A549 (cell line): ENCODE measurements at regions not wholly inside any gene's neighbourhood (a gene's known extent, or its start where the extent isn't known, plus 50 kb on each side); places are given as distances from the start of the nearest gene placed in this dataset.

Experiments
- ATAC-seq, 2 experiments: fragments of 200-7000 bp in 1 of 2; fragments of >200 bp in 1 of 2; cut with Nextera tagmentation in 1 of 2; cut with Tn5 transposase in 1 of 2; 3 replicates each; pipeline versions ENCODE4 v1.8.0 to v1.9.1; 2018 to 2020; ENCODE audit warnings: mild to moderate bottlenecking in 1 of 2, moderate library complexity in 1 of 2
- CTCF ChIA-PET: fragments of 300-600 bp; sonication (Branson Sonifier 250); formaldehyde crosslinking; extraction: SDS; loops from one replicate; lab custom pipeline; 2021; ENCODE audit warnings: antibody characterized with exemption, inconsistent platforms; lab: Yijun Ruan, JAX
- POLR2A ChIA-PET: fragments of 350-600 bp; formaldehyde crosslinking; extraction: SDS; loops from one replicate; lab custom pipeline; 2021; ENCODE audit warnings: antibody characterized with exemption, inconsistent platforms; lab: Yijun Ruan, JAX
- DNase-seq, 2 experiments: peaks; one replicate each; pipeline versions ENCODE4 v3.0.0 to v3.0.0-alpha.2; 2011 to 2016; ENCODE audit warnings: low read depth in 1 of 2, low spot score in 1 of 2
- FAIRE-seq: peaks from 2 replicates; lab custom pipeline; 2011; peaks lifted over from hg19 to GRCh38; lab: Jason Lieb, UNC
- H3K27ac ChIP-seq, 2 experiments: fragments of >200 bp; sonication (Bioruptor Twin); formaldehyde crosslinking; 3 replicates each; pipeline ENCODE4 v1.5.1; 2016 to 2017
- H3K4me1 ChIP-seq: fragments of >200 bp; sonication (Bioruptor Twin); formaldehyde crosslinking; 3 replicates; pipeline ENCODE4 v1.6.1; 2016
- H3K4me2 ChIP-seq: fragments of >200 bp; sonication (Bioruptor Twin); formaldehyde crosslinking; 3 replicates; pipeline ENCODE4 v1.6.1; 2016
- H3K4me3 ChIP-seq: fragments of >200 bp; sonication (Bioruptor Twin); formaldehyde crosslinking; 3 replicates; pipeline ENCODE4 v1.5.1; 2016
- H3K9me3 ChIP-seq: fragments of >200 bp; sonication (Bioruptor Twin); formaldehyde crosslinking; 3 replicates; pipeline ENCODE4 v1.6.1; 2016
- BCL3 ChIP-seq: fragments of >200 bp; sonication (Bioruptor Twin); formaldehyde crosslinking; IDR thresholded peaks from 3 replicates; pipeline ENCODE4 v1.6.1; 2016
- CBX8 ChIP-seq: fragments of 200-600 bp; sonication (generic); IDR thresholded peaks from 2 replicates; pipeline ENCODE4 v1.6.1; 2016
- CHD4 ChIP-seq: fragments of 200-600 bp; sonication (generic); IDR thresholded peaks from 2 replicates; pipeline ENCODE4 v1.6.1; 2016; ENCODE audit warnings: antibody characterized with exemption, mild to moderate bottlenecking, borderline replicate concordance
- CTCF ChIP-seq: fragments of >200 bp; sonication (Bioruptor Twin); formaldehyde crosslinking; IDR thresholded peaks from 3 replicates; pipeline ENCODE4 v1.5.1; 2016
- EHF ChIP-seq: fragments of 250-450 bp; sonication (Bioruptor Pico); IDR thresholded peaks from 2 replicates; pipeline ENCODE4 v1.5.0; 2020; ENCODE audit warnings: mild to moderate bottlenecking
- EHMT2 ChIP-seq: fragments of 200-600 bp; sonication (generic); IDR thresholded peaks from 2 replicates; pipeline ENCODE4 v1.6.1; 2016; ENCODE audit warnings: antibody characterized with exemption, low read depth, mild to moderate bottlenecking, moderate library complexity
- EP300 ChIP-seq, 2 experiments: fragments of >200 bp; sonication (Bioruptor Twin); formaldehyde crosslinking; IDR thresholded peaks; 2 replicates in 1 of 2; 3 replicates in 1 of 2; pipeline ENCODE4 v1.6.1; 2016 to 2017
- ESRRA ChIP-seq: fragments of 150-350 bp; IDR thresholded peaks from 2 replicates; pipeline ENCODE4 v1.6.1; 2014; ENCODE audit warnings: mild to moderate bottlenecking, low read length, borderline replicate concordance
- FOSL2 ChIP-seq, 2 experiments: fragments of 450-650 bp in 1 of 2; fragments of >200 bp in 1 of 2; sonication (Bioruptor Twin) in 1 of 2; formaldehyde crosslinking; IDR thresholded peaks; 2 replicates each; pipeline versions ENCODE4 v1.5.0 to v1.6.1; 2016 to 2020; ENCODE audit warnings: mild to moderate bottlenecking in 1 of 2, moderate library complexity in 1 of 2
- HOXB13 ChIP-seq: fragments of 250-450 bp; sonication (Bioruptor Pico); IDR thresholded peaks from 2 replicates; pipeline ENCODE4 v1.5.0; 2020; ENCODE audit warnings: low read depth, mild to moderate bottlenecking, moderate library complexity
- JUN ChIP-seq, 2 experiments: fragments of >200 bp; sonication (Bioruptor Twin); formaldehyde crosslinking; IDR thresholded peaks; 2 replicates in 1 of 2; 3 replicates in 1 of 2; pipeline ENCODE4 v1.6.1; 2016 to 2017
- JUNB ChIP-seq: fragments of >200 bp; sonication (Bioruptor Twin); formaldehyde crosslinking; IDR thresholded peaks from 2 replicates; pipeline ENCODE4 v1.6.1; 2016
- MAX ChIP-seq: IDR thresholded peaks from 2 replicates; pipeline ENCODE4 v1.6.1; 2012
- MYC ChIP-seq: IDR thresholded peaks from 2 replicates; pipeline ENCODE4 v1.6.1; 2012; ENCODE audit warnings: mild to moderate bottlenecking, inconsistent platforms, low read length, improper control_type of control experiment, borderline replicate concordance
- PHF8 ChIP-seq: fragments of 200-600 bp; sonication (generic); IDR thresholded peaks from 2 replicates; pipeline ENCODE4 v1.6.1; 2016; ENCODE audit warnings: low read depth, mild to moderate bottlenecking, antibody characterized with exemption, moderate library complexity, borderline replicate concordance
- RARB ChIP-seq: fragments of 250-450 bp; sonication (Bioruptor Pico); IDR thresholded peaks from 2 replicates; pipeline ENCODE4 v1.8.0; 2021; ENCODE audit warnings: mild to moderate bottlenecking, moderate library complexity
- RCOR1 ChIP-seq: fragments of 150-350 bp; IDR thresholded peaks from 2 replicates; pipeline ENCODE4 v1.6.1; 2014; ENCODE audit warnings: antibody characterized with exemption, low read length, low read depth
- REST ChIP-seq: fragments of 200-600 bp; sonication (generic); IDR thresholded peaks from 2 replicates; pipeline ENCODE4 v1.6.1; 2016; ENCODE audit warnings: antibody characterized with exemption, mild to moderate bottlenecking, moderate library complexity
- SREBF2 ChIP-seq: fragments of 450-650 bp; IDR thresholded peaks from 2 replicates; pipeline ENCODE4 v1.6.1; 2014; ENCODE audit warnings: mild to moderate bottlenecking, moderate library complexity
- TP53 ChIP-seq: fragments of 250-450 bp; sonication (Bioruptor Pico); IDR thresholded peaks from 2 replicates; pipeline ENCODE4 v1.5.0; 2021; ENCODE audit warnings: mild to moderate bottlenecking, moderate library complexity
- USF2 ChIP-seq: fragments of 450-650 bp; IDR thresholded peaks from 2 replicates; pipeline ENCODE4 v1.6.1; 2014; ENCODE audit warnings: antibody characterized with exemption
- WGBS: methylation state at CpG from one replicate; pipeline ENCODE4 v1.1.6; 2017; ENCODE audit errors: missing lambda C conversion rate; 5-methylcytosine and 5-hydroxymethylcytosine counted together

GRCh38 chr16:82451449-82451848 lies 175.3 kb upstream of the CDH13 start (continued):
- TF ChIP-seq CTCF (no peak), EHF (no peak), JUN (IDR thresholded peaks at IDR 0.05) (no peak), PHF8 (no peak), FOSL2 (IDR thresholded peaks at IDR 0.05) (no peak), FOSL2 (CRISPR knock-in tag; IDR thresholded peaks at IDR 0.05) (no peak), USF2 (no peak)
- TF ChIP-seq, all 56 proteins: peak for 0

GRCh38 chr16:82440336-82440735 lies 186.4 kb upstream of the CDH13 start:
- Histone ChIP-seq H3K9me3 (no peaks in the 10 kb centered on the region), H3K4me1 (no peaks in the 10 kb centered on the region), H3K4me2 (no peak overlapping the region), H3K27ac (no peak overlapping the region), H3K4me3 (no peak overlapping the region)
- POLR2A ChIA-PET: no interaction called here
- DNase-seq: no peak
- CTCF ChIA-PET: interaction anchor here (0.8 to 1.9 kb wide), 2 partner anchors 16 to 209 kb away, joined by 3 to 7 read pairs; no protein-coding TSS in a partner anchor
- no peak for ATAC-seq
- no peak for FAIRE-seq
- no peak for TF ChIP-seq REST
- no peak for TF ChIP-seq ESRRA
- TF ChIP-seq EHMT2: no peak
- TF ChIP-seq MYC: no peak
- TF ChIP-seq RCOR1: no peak
- no peak for TF ChIP-seq HOXB13 (CRISPR knock-in tag)
- no peak for TF ChIP-seq CBX8
- no peak for TF ChIP-seq BCL3
- TF ChIP-seq TP53 (CRISPR knock-in tag): no peak
- no peak for TF ChIP-seq EP300 (IDR thresholded peaks at IDR 0.05)
- TF ChIP-seq SREBF2: no peak
- TF ChIP-seq JUNB: no peak
- no peak for TF ChIP-seq CHD4
- no peak for TF ChIP-seq RARB (CRISPR knock-in tag)
- TF ChIP-seq MAX: no peak
- no peak for TF ChIP-seq CTCF
- WGBS: 7% methylated on average over 6 of the region's 6 CpGs
